GM18505 (cell line): ENCODE measurements at regions not wholly inside any gene's neighbourhood (a gene's known extent, or its start where the extent isn't known, plus 50 kb on each side); places are given as distances from the start of the nearest gene placed in this dataset.

Experiments
- ATAC-seq: cut with Tn5 transposase; IDR thresholded peaks from one replicate; pipeline ENCODE4 v1.9.1; 2021; ENCODE audit not compliant: unreplicated experiment
- POLR2A ChIP-seq: IDR thresholded peaks from 4 replicates; pipeline ENCODE4 v1.6.1; 2011; ENCODE audit warnings: borderline replicate concordance; ENCODE audit not compliant: insufficient read depth, insufficient read length; ENCODE audit errors: extremely low read depth

DNA sequence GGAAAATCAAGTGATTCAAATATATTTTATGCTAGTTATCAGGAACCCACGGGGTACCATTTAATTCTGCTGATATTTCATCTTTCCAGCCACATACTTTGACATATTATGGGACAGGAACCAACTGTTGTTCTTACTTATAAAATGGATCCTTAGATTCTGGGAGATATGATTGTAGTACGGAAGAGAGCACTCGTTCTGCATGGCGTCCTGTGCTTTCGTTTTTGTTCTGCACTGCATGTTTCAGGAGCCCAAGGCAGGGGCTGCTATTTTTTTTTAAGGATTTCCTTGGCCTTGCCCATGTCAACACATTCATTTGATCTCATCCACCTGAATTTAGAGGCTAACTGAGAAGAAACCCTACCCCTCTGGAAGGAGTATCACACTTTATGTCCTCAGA lies 245.5 kb upstream of the TLL1 start:
- no peak for ATAC-seq
- no peak for TF ChIP-seq POLR2A

DNA sequence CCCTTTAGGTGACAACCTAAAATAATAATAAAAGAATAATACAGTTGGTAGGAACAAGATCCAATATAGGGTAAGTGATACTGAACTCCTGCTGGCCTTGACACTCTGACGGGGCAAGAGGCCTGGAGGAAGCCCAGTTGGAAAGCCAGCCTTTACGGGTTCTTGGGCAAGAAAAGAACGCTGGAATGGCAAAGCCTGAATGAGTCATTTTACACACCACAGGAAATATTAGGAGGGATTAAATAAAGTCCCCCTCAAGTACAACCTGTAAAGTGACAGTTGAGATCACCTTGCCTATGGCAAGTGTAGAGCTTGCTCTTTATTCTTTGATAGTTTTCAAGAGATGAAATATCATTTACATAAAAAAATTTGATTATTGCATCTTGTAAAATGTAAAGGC lies 244.5 kb upstream of the TLL1 start:
- ATAC-seq, result no peak

DNA sequence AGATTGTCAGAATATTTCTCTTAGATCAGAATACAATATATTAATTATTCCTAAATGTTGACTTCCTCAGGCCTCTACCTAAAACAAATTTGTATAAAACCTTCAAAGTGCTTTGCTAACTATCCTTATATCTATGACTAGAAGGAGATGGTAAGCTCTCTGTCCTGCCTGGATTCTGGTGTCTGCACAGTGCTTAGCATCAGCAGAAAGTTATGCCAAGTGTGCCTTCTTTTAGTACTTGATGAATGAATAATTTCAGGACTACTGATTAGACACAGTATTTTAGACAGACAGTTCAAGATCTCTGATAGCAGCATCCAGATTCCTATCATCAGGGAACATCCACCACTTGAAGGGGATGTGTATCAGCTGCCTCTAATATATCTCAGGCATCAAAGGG lies 242.4 kb upstream of the TLL1 start:
- no peak for TF ChIP-seq POLR2A
- no peak for ATAC-seq

More for the DNA sequence above, 244.5 kb upstream of the TLL1 start:
- no peak for TF ChIP-seq POLR2A

DNA sequence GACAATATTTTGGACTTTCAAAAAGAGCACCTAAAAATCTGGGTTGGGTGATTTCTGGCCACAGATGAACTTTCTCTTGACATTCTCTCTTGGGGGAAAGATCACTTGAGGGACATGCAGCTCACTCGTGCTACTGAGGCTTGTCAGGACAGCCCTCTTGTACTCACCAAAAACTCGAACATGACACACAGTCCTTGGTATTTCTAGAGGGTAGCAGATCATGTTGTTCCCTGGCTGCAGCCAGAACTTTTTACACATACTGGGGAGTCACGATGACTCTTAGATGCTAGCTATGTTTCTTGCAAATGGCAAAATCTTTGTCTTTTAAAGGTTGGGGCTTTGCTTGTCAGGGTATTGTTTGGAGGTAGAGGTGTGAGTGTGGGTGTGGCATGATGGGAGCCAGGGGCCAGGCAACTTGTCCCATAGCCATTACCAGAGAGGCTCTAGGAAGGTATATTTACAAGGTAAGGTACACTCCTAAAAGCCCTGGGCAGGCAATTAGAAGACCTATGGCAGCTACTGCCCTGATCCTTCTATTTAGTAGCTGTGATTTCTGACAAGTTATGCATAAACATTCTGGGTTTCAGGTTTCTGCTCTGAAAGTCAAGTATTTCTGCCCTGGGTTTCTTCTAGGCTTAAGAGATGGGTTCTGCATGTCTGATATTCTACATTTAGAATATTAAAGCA lies 241.7 kb upstream of the TLL1 start:
- ATAC-seq, result no peak
- no peak for TF ChIP-seq POLR2A

DNA sequence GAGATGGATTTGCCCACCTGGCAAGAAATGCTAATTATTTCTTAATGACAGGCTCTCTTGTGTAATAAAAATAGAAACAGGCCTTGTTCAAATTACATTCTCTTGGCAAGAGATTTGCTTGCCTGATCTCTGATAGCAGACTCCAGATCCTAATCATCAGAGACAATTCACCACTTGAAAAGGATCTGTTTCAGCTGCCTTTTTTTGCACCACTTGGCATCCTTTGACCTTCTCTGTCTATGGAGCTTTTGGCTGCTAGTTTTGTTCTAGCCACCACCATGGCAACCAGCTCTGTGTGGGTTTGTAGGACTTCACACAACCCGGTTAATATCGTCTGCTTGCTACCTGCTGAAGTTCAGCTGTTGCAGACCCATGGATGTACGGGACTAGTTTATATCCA lies 241.1 kb upstream of the TLL1 start:
- no peak for TF ChIP-seq POLR2A
- ATAC-seq, result no peak

DNA sequence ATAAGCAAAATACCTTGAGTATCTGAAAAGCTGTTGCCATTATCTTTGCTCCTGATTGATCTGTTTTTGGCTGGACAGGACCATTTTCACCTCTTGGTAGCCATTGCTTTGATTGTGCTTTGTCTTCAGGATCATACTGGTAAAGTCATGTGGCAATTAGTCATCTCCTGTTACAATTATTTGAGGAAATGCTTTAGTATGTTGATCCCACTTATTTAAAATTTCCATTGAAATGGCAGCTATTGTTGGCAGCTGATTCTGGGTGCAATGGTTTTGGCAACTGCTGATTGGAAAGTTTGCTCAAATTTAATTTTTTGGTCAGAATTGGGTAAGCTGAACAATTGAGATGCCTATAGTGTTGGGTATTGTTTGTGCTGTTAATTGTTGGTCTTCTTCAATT lies 238.3 kb upstream of the TLL1 start:
- no peak for ATAC-seq
- TF ChIP-seq POLR2A, result no peak

DNA sequence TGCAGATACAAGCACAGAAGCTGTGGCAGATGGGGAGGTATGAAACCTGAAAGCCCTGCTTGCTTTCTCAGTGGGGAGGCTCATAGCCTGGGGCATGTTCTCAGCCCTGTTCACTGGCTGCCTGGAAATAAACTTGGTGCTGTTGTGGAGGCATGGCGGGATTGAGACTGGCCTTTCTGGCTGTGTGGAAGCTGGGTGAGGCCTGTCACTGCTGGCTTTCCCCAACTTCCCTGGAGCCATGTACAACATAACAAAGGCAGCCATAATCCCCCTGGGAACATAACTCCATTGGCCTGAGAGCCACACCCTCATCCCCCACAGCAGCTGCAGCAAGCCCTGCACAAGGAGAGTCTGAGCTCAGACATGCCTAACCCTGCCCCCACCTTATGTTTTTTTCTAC lies 237.7 kb upstream of the TLL1 start:
- no peak for TF ChIP-seq POLR2A
- ATAC-seq, result no peak

DNA sequence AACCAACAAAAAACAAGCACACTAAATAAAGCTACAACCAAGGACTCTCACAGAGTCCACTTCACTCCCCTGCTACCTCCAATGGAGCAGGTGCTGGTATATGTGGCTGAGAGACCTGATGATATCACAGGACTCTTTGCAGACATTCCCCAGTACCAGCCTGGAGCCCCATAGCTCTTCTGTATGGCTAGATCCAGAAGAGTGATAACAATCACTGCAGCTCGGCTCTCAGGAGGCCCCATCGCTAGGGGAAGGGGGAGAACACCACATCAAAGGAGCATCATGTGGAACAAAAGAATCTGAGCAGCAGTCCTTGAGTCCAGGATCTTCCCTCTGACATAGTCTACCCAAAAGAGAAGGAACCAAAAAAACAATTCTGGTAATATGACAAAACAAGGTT lies 237.1 kb upstream of the TLL1 start:
- TF ChIP-seq POLR2A, result no peak
- no peak for ATAC-seq

DNA sequence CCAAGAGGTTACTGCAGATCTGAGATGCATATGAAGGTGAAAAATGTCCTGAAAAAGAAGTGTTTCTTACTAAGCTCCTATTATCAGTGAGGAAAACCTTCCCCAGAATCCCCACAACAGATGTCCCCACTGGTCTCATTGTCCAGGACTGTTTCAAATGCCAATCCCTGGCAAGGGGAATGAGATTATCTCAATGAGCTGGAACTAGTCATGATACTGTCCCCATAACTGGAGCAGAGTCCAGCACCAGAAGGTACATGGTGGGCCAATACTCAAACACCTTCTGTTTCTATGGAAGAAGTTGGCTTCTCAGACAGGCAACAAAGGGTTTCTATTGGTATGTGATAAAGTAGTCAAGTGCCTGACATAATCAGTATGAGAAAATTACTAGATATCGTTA lies 221.1 kb upstream of the TLL1 start:
- no peak for TF ChIP-seq POLR2A
- ATAC-seq, result no peak

DNA sequence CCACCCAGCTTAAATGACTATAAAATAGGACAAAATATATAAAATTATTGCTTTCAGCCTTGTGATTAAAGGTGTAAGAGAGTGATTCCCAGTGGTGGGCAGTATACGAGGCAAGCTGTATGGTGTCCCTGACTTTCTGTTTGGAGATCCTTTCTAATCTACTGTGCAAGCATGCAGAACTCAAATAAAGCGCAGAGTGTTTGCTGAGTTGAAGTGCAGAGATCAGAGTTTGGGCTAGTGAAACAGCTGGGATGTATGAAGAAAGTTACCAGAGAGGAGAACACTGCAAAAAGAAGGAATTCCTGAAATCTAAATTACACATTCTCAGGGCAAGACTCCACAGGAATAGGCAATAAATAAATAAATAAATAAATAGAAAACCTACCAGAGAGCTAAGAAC lies 218.5 kb upstream of the TLL1 start:
- no peak for ATAC-seq
- no peak for TF ChIP-seq POLR2A

DNA sequence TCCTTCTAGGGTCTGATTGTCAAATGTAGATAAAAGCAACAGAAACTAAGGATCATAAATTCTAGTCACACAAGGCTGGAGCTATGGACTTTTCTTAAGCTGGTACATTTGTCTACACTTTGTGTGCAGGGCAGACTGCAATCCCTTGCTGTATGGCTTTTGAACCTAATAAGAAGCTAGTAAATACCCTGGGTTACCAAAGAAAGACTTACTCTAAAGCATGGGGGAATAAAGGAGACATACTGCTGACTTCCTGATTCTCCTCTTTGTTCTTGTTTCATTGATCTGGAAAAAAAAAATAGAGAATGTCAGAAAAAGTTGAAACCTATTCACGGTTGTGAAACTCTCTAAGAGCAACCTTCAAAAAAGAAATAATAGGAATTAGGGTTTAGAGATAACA lies 216.6 kb upstream of the TLL1 start:
- no peak for TF ChIP-seq POLR2A
- ATAC-seq, result no peak

DNA sequence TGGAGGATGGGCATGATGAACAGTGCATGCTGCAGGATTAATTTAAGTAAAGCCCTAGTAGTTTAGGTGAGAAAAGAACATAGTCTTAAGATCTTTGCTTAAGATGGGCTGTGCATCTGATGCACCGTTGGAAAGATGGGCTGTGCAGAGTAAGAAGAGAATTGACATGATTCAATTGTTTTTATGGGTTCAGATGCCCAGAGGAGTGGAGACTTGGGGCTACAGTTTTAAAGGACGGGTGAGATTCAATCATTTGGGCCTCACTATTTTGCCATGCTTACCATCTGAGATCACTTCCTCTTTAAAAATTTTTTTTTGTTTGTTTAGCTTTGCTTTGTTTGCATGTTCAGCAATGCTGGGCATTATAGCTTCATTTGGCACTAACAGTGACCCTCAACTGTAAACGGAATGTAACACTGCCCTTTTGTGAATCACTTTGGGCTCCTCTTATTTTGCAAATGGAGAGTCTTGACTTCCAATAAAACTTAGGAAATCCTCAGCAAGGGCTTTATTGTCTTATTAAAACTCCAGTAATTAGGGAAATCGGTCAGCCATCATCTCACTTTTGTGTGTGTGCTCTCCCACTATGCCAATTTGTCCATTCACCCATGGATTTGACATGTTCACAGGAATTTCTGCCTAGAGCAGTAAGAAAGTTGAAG lies 216.1 kb upstream of the TLL1 start:
- ATAC-seq, result no peak
- TF ChIP-seq POLR2A, result no peak

DNA sequence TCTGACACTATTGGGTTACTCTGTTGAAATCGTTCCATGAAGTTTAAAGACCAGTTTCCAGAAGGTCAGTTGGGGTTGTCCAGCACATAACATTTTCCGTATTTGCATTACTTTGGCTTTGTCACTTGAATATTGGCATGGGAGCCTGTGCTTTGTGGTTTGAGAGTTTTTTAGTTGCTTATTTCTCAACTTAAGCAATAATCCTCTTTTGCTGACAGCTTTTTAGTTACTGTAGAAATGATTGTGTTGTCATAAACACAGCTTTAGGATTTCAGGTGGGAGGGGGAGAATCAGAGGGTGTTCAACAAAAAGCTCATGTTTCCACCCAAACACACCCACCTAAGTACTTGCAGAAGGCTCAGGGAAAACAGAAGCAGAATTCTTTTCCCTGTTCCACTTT lies 210.7 kb upstream of the TLL1 start:
- no peak for ATAC-seq
- TF ChIP-seq POLR2A, result no peak

DNA sequence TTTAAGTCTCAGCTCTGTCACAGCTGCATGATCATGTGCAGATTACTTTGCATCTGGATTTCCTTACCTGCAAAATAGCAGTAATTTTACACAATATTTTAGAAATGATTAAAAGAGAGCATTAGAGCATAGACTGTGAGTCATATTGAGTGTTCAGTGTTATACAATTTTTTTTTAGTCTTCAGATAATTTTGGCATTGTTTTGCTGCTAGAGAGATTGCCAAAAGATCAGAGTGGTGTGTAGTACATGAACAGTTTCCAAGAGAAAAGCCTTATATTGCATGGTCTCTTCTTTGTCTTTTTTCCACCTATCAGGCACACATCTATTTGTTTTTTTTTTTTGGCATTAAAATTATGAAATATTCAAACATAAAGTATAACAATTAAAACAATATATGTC lies 209.6 kb upstream of the TLL1 start:
- TF ChIP-seq POLR2A, result no peak
- ATAC-seq, result no peak

DNA sequence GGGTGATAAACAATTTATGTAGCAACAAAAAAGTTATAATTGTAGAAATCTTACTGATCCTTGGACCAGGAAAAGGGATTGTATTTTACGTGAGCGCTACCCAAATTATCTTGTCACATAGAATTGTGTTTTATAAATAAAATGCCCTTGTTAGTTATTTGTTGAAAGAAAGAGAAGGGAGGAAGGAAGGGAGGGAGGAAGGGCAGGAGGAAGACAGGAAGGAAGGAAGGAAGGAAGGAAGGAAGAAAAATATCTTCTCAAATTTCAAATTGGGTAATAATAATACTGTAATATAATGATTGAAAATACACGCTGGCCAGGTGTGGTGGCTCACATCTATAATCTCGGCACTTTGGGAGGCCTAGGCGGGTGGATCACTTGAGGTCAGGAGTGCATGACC lies 206.2 kb upstream of the TLL1 start:
- ATAC-seq, result no peak
- no peak for TF ChIP-seq POLR2A

DNA sequence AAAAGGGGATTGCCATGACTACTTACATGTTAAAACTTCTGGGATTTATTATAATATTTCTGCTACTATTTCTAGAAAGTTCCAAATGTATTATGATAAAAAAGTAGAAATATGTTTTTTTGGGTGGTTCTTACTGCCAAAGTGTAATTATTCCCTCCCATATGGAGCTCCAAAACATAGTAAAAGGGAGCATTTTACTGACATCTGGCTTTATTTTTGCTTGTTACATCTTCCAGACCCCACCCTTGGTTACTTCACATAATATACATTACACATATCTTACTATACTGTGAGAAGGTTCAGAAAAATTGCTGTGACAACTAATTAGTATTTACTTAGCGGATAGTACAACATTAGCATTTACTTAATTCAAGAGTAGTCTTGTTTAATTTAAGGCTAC lies 205.1 kb upstream of the TLL1 start:
- ATAC-seq, result no peak
- no peak for TF ChIP-seq POLR2A

DNA sequence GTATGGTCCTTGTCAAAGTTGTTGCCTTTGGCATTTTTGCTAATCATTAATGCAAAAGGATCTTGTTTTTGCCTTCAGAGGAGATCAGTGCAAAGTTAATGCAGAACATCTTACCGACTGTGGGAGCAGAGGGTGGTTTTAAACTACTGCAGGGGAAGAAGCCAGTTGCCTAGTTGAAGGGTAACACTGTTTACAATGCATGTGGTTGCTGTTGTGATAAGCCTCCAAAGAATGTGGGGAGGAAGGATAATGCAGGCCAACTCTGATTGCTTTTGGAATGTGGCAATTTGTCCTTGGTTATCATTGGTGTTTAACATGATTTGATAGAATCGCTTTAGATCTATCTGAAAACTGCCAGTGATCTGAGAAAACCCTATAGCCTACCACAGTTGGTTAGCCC lies 204.3 kb upstream of the TLL1 start:
- ATAC-seq, result no peak
- TF ChIP-seq POLR2A, result no peak
